ENCODE measurements at regions not wholly inside any gene's neighbourhood (a gene's known extent, or its start where the extent isn't known, plus 50 kb on each side); places are given as distances from the start of the nearest gene placed in this dataset.
"Not testable (repeated sequence)": the region's sequence is repeated elsewhere in the genome, so short reads cannot be mapped to it uniquely, and the experiment has no call there.

DNA sequence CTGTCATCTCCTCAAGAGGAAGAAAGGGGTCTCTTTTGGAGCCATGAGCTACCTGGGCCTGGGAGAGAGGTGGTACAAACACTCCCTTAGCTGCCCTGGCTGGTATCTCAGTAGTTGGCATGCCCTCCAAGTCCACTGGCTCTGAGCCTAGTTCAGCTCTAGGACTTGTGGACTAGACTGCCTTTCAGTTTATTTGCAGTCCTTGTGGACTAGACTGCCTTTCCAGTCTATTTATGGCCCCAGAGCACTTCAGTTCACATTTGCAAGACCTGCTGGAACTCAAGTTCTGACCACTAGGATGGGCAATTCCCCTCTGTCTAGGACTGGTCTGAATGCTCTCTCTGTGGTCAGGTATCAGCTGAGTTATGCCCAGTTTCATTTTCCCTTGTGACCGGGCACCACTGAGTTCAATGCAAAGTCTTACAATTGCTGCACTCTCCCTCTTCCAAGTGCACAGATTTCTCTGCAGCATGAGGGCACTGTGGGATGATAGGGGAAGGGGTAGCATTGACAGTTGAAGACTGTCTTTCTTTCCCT is 1019.0 kb downstream of the TAF11L14 start:
- DNase-seq (ENCODE audit: low spot score): no peak
- FAIRE-seq: no peak

DNA sequence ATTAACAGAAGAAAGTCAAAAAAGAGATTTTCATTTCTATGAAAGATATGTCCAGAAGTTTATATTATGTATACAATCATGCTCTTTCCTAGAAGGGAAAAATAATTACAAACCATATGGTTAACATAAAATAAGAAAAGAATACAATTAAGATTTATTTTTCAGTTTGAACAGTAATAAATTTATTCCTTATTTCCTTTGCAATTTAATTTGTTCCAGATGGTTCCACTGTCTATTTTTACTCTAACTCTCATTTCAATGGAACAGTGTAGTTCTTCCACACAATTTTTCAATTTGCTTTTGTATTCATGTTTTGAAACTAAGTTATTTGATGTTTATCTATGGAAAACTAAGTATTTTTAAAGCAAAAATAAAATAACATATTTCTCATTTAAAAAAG is 1026.3 kb downstream of the TAF11L14 start:
- no peak for DNase-seq (ENCODE audit: low spot score)
- no peak for FAIRE-seq

DNA sequence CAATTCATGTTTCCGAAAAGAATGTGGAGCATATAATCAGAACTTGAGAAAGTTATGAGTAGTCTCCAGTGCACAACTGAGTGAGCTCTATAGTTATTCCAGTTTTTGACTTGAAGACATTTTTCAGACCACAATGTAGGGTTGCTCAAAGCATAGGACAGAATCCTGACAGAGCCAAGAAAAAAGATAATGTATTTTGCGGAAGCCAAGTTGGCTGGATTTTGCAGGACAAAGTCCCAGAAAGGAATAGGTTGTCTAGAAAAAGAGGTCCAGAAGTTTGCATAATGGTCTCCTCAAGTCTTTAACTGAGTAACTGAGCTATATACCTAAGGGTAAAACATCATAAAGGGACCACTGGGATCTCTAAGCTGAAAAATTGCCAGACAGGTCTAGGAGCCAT is 1028.0 kb downstream of the TAF11L14 start:
- DNase-seq (ENCODE audit: low spot score) (no peak), FAIRE-seq (no peak)

DNA sequence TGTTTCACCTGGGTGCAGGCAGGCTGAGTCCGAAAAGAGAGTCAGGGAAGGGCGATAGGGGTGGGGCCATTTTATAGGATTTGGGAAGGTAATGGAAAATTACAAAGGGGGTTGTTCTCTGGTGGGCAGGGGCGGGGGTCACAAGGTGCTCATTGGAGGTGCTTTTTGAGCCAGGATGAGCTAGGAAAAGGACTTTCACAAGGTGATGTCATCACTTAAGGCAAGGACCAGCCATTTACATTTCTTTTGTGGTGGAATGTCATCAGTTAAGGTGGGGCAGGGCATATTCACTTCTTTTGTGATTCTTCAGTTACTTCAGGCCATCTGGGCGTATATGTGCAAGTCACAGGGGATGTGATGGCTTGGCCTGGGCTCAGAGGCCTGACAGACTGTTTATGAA is 1040.0 kb downstream of the TAF11L14 start:
- not testable (repeated sequence) for FAIRE-seq; DNase-seq (ENCODE audit: low spot score)

DNA sequence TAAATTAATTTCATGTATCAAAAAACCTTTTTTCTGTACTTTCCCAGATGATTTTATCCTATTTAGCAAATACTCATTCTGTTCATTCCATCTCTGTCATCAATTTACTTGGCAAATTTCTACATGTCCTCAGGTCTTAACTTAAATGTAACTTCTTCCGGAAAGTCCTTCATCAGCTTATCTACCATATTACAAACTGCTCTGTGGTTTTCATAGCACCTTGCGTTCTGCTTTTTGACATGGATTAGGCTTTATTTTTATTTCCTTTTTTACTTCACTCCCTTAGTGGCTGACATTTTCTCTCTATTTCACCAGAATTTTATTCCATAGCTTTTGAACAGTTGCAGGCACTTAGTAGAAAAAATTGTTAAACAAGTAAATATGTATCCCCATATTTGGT is 1040.8 kb downstream of the TAF11L14 start:
- DNase-seq (ENCODE audit: low spot score) (no peak), FAIRE-seq (no peak)

DNA sequence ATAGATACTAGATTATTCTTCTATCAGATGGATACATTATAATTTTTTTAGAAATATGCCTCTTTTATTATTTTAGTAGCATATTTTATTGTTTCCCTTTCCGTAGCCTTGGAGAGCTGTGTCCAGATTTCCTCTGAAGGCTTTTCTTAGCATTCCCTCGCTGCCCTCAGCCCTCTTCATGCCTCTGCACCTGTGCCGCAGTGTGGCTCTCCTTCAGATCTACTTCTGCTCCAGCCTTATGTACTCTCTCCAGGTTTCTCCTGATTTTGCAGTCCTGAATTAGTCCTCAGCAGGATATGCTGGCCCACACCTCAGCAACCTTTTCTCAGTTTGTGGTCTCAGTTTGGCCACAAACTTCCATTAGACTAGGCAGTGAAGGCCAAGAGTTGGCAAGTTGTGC is 1052.0 kb downstream of the TAF11L14 start:
- no peak for FAIRE-seq

DNA sequence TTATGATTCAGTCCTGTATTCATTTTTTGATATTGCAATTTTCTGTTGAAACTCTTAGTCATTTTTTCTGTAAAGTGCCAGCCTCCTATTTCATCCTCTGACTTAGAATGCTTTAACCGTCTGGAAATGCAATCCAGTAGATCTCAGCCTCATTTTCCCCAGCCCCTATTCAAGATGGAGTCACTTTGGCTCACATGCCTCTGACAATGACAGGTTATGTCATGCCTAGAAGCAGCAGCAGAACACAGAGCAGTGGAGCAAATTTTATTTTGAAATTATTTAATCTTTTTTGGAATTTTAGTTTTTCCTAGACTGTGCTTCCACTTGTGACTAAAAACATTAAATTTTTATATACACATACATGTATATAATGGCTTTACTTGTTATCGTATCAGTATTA is 1053.2 kb downstream of the TAF11L14 start:
- FAIRE-seq (no peak), DNase-seq (ENCODE audit: low spot score) (no peak)

More for the DNA sequence above, 1052.0 kb downstream of the TAF11L14 start:
- DNase-seq (ENCODE audit: low spot score): no peak

DNA sequence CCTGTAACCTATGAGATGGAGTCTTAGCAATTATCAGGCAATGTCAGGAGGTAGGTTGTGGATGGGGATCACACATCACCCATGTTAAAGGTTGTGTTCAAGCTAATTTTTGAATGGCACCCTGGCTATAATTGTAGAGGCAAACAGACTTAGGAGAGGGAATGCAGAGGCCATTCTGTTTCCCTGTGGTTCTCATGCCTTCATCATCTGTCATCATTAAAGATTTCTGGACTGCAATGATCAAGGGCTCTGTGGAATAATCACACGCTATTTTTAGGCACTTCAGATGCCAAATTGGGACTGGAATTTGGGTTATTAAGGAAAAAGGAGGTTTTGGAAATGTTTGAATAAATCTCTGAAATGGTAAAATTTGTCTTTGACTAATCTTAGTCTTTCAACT is 1065.4 kb downstream of the TAF11L14 start:
- DNase-seq (ENCODE audit: low spot score): no peak
- FAIRE-seq: no peak

DNA sequence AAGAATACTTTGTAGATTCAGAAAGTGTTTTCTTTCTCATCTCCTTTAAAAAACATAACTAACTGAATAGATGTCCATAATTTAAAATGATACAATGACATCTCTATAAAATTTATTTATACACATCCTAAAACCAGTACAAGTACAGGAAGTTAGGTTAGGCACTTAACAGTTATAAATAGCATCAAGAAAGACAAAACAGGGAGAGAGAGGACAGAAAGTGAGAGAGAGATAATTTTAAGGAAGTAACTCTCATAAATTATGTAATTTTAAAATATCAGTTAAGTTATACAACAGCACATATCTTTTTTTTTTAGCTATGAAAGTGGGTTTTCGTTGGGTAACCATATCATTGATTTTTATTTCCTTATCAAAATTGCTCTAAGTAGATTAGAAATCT is 1068.6 kb downstream of the TAF11L14 start:
- no peak for DNase-seq (ENCODE audit: low spot score)

DNA sequence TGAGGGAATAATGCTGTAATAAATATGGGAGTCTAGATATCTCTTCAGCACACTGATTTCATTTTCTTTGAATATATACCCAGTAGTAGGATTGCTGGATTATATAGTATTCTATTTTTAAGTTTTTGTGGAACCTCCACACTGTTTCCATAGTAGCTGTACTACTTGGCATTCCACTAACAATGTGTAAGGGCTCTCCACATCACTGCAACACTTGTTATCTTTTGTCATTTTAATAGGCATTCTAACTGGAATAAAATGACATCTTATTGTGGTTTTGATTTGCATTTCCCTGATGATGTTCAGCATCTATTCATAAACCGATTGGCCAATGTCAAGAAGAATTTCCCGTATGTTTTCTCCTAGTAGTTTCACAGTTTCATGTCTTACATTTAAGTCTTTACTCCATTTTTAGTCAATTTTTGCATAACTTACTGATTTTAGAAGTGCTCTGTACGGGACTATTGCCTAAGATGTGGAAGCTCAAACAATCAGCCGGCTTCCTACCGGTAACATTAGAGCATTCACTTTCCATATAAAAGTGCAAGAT is 1078.8 kb downstream of the TAF11L14 start:
- no peak for DNase-seq (ENCODE audit: low spot score)
- no peak for FAIRE-seq

More for the DNA sequence above, 1068.6 kb downstream of the TAF11L14 start:
- no peak for FAIRE-seq

DNA sequence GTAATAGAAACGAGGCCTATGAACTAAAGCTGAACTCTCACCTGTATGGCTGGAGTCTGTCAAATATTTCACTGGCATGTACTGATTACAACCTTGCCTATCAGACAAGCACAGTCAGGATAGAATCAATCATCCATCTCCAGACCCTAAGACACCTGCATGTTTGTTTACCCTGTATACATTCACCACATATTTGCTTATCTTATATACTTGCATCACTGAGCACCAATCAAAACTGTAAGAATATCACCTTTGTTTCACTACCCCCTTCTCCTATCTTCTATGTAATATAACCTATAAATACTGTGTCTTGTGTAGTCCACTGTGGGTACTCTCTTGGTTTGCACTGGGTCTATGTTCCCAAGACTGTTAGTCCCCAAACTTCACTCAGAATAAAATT is 1085.7 kb downstream of the TAF11L14 start:
- FAIRE-seq: no peak
- DNase-seq (ENCODE audit: low spot score): no peak

DNA sequence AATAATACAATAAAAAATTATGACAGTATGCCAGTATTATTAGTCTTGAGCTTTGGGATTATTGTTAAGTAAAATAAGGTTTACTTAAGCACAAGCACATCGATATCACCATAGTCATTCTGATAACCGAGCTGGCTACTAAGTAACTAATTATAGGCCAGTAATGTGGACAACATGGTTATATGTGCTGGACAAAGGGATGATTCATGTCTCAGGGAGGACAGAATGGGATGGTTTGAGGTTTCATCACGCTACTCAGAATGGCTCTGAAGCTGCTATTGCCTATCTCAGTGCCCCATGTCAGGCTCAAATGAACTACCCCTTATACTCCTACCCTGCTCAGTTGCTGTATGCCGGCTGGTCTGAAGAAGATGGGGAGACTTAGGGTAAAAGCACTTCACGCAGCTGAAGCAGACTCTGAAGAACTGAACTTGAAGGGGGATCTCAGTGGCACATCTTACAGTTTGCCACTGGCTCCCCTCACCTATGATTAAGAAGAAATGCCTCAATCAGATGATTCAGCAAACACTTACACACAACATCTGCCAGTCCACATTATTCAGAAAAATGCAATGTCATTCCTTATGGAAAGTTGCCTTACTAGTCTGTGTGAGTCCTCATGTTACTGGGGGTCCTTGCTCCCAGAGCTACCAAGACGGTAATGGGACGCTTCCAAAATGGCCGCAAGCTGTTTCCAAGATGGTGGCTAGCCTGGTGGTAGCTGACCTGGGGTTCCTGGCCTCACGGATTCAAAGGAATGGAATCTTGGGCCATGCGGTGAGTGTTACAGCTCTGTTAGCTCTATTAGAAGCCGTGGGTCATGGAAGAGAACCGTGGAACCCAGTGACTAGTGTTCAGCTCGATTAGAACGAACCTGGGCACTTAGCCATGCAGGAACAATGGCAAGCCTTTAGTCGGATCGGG is 1098.6 kb downstream of the TAF11L14 start:
- no peak for DNase-seq (ENCODE audit: low spot score)
- FAIRE-seq: no peak

DNA sequence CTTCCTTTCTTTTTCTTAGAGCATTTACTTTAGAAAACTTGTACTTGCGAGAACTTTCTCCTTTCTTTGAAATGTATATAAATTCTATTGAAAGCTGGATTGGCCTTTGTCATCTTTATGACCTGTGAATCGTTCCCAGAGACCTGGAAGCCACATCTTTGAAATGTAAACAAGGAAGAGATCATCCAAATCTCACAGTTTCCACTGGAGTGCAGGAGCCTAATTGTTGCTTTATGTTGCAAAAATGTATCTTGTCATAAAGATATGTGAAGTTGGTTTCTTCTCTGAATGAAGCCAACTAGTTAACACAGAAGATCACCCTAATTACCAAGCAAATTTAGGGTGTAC is 1101.8 kb downstream of the TAF11L14 start:
- FAIRE-seq: no peak

DNA sequence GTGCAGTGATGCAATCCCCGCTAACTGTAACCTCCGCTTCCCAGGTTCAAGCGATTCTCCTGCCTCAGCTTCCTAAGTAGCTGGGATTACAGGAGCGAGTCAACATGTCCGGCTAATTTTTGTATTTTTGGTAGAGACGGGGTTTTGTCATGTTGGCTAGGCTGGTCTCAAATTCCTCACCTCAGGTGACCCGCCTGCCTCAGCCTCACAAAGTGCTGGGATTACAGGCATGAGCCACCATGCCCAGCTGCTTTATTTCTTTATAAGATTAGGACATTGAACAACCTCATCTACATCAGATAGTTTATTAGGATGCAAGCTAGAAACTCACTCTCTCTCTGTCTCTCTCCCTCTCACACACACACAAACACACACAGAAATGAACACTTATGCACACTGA is 1102.5 kb downstream of the TAF11L14 start:
- DNase-seq (ENCODE audit: low spot score); FAIRE-seq: not testable (repeated sequence)

More for the DNA sequence above, 1101.8 kb downstream of the TAF11L14 start:
- no peak for DNase-seq (ENCODE audit: low spot score)

DNA sequence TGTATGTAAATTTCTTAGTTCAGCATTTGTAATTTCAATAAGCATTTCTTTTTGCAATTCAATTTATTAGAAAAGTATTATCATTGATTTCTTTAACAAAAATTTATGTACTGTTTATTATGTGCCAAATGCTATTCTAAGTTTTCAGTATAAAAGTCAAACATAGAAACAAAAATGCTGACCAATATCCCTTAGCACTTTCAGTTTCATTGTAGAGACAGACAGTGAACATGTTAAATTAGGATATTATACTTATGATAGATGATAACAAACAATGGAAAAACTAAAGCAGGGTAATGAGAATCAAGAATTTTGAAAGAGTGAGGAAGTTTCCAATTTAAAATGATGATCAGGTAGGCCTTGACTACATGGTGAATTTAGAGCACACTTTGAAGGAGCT is 1106.0 kb downstream of the TAF11L14 start:
- DNase-seq (ENCODE audit: low spot score): no peak
- no peak for FAIRE-seq

DNA sequence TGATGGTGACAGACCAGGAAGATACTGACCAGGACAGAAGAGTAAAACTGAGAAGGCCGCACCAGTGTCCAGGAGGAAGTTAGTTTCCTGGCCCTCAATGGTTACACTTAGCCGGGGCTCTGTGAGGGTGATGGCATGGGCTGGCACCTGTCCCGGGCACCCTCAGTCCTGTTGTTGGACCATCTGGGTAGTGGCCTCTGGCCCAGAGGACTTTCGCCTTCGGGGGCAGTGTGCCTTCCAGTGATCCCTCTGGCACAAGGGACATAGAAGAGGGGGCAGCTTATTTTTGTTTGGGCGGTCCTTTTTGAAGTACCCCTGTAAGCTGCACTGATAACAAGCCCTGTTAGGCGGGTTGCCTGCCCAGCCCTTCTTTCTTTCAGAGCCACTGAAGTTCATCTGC is 1108.6 kb downstream of the TAF11L14 start:
- FAIRE-seq: no peak
- DNase-seq (ENCODE audit: low spot score): no peak

DNA sequence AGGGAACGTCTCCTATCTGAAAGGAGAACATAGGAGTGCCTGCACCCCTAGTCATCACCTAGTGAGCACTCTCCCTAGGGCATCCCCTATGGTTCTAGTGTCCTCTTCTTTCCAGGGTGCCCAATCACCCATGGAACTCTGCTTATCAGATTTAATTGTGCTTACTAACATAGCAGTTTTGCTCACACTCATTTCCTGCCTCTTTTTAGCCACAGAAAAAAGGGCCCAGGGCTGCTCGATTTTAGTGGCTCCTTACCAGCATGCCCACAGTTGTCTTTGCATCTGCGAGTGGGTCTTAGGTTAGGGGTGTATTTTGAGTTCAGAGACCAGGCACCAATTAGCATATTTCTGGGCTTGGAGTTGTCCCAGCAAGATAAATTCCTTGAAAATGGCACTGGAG is 1110.2 kb downstream of the TAF11L14 start:
- FAIRE-seq: no peak

DNA sequence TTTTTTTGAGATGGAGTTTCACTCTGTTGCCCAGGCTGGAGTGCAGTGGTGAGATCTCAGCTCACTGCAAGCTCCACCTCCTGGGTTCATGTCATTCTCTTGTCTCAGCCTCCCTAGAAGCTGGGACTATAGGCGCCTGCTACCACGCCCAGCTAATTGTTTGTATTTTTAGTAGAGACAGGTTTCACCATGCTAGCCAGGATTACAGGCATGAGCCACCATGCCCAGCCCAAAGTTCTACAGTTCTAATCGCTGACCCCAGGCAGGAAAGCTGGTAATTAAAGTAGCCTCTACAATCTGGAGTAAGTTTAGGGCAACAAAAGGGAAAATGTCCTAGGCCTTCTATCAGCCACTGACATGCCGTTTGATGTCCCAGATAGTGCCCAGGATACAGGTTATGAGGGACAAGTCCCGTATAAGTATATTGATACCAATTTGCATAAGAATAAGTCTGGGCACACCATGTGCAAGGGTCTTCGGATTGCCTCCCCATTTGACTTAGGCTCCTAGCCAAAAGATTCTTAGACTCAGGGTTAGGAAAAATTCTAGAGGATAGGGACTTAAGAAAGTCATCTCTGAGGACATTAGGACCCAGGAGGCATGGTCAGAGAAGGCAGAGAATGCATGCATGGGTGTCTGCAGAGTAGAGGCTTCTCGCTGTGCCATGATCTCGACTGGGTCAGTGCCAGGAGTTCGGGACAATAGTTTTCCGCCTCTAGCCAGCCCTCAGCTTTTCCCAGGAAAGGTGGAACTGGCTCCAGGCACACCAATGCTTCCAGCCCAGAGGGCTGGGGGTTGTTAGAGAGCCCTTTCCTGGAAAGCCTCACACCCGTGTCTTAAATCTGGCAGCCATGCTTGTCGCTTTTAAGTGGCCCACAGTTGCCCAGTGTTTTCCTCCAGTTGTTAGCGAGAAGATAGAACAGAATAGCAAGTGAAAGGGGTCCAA is 1111.1 kb downstream of the TAF11L14 start:
- FAIRE-seq (no peak), DNase-seq (ENCODE audit: low spot score) (peak; percentile 35)

More for the DNA sequence above, 1110.2 kb downstream of the TAF11L14 start:
- no peak for DNase-seq (ENCODE audit: low spot score)

DNA sequence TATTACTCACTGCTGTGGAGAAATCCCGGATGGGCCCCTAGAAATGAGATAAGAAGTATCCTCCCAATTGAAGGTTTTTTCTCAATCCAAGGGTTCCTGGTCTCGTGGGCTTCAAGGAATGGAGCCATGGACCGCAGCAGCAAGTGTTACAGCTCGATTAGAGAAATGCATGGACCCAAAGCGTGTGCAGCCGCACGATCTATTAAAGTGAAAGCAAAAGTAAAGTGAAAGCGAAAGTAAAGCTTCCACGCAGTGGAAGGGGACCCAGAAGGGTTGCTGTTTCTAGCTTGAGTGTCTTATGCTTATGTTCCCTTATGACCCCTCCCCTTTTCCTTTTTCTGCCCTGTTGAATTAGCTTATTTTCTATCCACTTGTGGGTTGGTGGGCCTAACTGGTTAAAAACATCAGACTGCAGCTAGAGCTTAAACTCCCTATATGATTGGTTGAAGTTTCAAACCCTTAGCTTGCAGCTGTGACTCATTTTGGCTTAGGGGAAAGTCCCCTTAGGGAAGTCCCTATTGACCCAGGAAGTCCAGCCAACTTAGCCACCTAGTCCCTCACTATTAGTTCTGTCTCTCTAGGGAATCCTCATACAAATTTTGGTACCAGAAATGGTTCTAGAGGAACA is 1111.8 kb downstream of the TAF11L14 start:
- peak; percentile 48 for DNase-seq (ENCODE audit: low spot score)
- no peak for FAIRE-seq

DNA sequence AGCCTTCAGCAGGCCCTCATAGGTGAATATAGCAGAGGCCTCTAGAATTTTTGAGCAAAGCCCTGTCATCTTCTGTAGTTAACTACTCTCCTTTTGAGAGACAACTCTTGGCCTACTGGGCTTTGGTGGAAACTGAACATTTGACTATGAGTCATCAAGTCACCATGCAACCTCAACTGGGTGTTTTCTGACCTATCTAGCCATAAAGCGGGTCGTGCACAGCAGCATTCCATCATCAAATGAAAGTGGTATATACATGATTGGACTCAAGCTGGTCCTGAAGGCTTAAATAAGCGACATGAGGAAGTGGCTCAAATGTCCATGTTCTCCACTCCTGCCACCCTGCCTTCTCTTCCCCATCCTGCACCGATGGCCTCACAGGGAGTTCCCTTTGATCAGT is 1115.5 kb downstream of the TAF11L14 start:
- FAIRE-seq (no peak), DNase-seq (ENCODE audit: low spot score) (no peak)

DNA sequence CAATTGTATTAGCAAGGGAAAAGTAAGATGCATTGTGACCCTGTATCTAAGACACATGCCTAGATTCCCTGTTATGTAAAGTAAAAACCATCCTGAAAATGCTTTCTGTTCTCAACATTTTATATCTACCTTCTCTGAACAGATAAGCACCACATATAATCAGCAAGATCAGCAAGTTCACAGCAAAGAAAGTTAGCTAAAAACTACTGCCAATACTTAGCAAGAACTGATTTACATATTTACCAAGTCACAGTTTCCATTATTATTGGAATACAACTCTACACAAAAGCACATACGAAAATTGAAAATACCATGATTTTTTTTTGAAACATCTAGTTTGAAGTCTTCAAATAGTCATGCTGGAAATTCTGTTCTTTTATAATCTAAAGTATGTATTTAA is 1118.1 kb downstream of the TAF11L14 start:
- DNase-seq (ENCODE audit: low spot score) (no peak), FAIRE-seq (no peak)
